ENCODE measurements at regions not wholly inside any gene's neighbourhood (a gene's known extent, or its start where the extent isn't known, plus 50 kb on each side); places are given as distances from the start of the nearest gene placed in this dataset.

GRCh38 chrX:137428221-137428661 is 137.7 kb upstream of the ZIC3 start:
- Mint-ChIP-seq H3K4me1 (peaks cover 15% of the 10 kb centered on the region), H3K36me3 (ENCODE audit: low read depth) (no peaks in the 10 kb centered on the region), H3K27me3 (ENCODE audit: insufficient read depth) (peaks cover 5% of the 10 kb centered on the region), H3K27ac (peak overlapping the region; percentile 87), H3K4me3 (peak overlapping the region; percentile 62), H3K9me3 (peaks cover 47% of the 10 kb centered on the region)
- H3K27ac ChIP-seq (ENCODE audit: low read depth, low read length), result peak overlapping the region; percentile 90
- no peaks in the 10 kb centered on the region for H3K9me3 ChIP-seq (ENCODE audit: control insufficient read depth, low read length)
- no peaks in the 10 kb centered on the region for H3K36me3 ChIP-seq (ENCODE audit: control insufficient read depth, insufficient read depth, low read length)
- peak overlapping the region; percentile 81 for H3K4me3 ChIP-seq (ENCODE audit: low read length)
- no peak for TF ChIP-seq CTCF (conservative IDR thresholded peaks at IDR 0.05)
- peak; percentile 88 for DNase-seq
- H3K27me3 ChIP-seq (ENCODE audit: control insufficient read depth, insufficient read depth, low read length, poor library complexity, severe bottlenecking), result no peaks in the 10 kb centered on the region
- peak overlapping the region; percentile 44 for H3K9ac ChIP-seq (ENCODE audit: extremely low read depth, low read length, poor library complexity, severe bottlenecking)
- 0% methylated on average over 28 of the region's 30 CpGs; no CpG with 5 or more reads in 1 of the 2 experiments for WGBS, 2 experiments (ENCODE audit: insufficient coverage in 1 of 2, insufficient read length in 1 of 2)
- no peaks in the 10 kb centered on the region for H3K4me1 ChIP-seq (ENCODE audit: control insufficient read depth, insufficient read depth, low read length)

GRCh38 chrX:137427816-137428215 is 138.1 kb upstream of the ZIC3 start:
- DNase-seq, result no peak
- H3K9me3 ChIP-seq (ENCODE audit: control insufficient read depth, low read length), result no peaks in the 10 kb centered on the region
- Mint-ChIP-seq H3K27ac (peak overlapping the region; percentile 84), H3K36me3 (ENCODE audit: low read depth) (no peaks in the 10 kb centered on the region), H3K4me3 (peak overlapping the region; percentile 62), H3K4me1 (peaks cover 19% of the 10 kb centered on the region), H3K27me3 (ENCODE audit: insufficient read depth) (peaks cover 5% of the 10 kb centered on the region), H3K9me3 (peaks cover 46% of the 10 kb centered on the region)
- H3K4me1 ChIP-seq (ENCODE audit: control insufficient read depth, insufficient read depth, low read length), result no peaks in the 10 kb centered on the region
- no peak for TF ChIP-seq CTCF (conservative IDR thresholded peaks at IDR 0.05)
- H3K27ac ChIP-seq (ENCODE audit: low read depth, low read length), result no peak overlapping the region
- H3K27me3 ChIP-seq (ENCODE audit: control insufficient read depth, insufficient read depth, low read length, poor library complexity, severe bottlenecking), result no peaks in the 10 kb centered on the region
- no peaks in the 10 kb centered on the region for H3K36me3 ChIP-seq (ENCODE audit: control insufficient read depth, insufficient read depth, low read length)
- peak overlapping the region; percentile 81 for H3K4me3 ChIP-seq (ENCODE audit: low read length)
- peak overlapping the region; percentile 25 for H3K9ac ChIP-seq (ENCODE audit: extremely low read depth, low read length, poor library complexity, severe bottlenecking)
- 0 to 2% methylated on average over 2 to 18 of the region's 18 CpGs for WGBS, 2 experiments (ENCODE audit: insufficient coverage in 1 of 2, insufficient read length in 1 of 2)

GRCh38 chrX:137427426-137427778 is 138.5 kb upstream of the ZIC3 start:
- Histone ChIP-seq H3K36me3 (ENCODE audit: control insufficient read depth, insufficient read depth, low read length) (no peaks in the 10 kb centered on the region), H3K4me3 (ENCODE audit: low read length) (peak overlapping the region; percentile 81), H3K9me3 (ENCODE audit: control insufficient read depth, low read length) (no peaks in the 10 kb centered on the region), H3K9ac (ENCODE audit: extremely low read depth, low read length, poor library complexity, severe bottlenecking) (peak overlapping the region; percentile 25), H3K27me3 (ENCODE audit: control insufficient read depth, insufficient read depth, low read length, poor library complexity, severe bottlenecking) (no peaks in the 10 kb centered on the region), H3K4me1 (ENCODE audit: control insufficient read depth, insufficient read depth, low read length) (no peaks in the 10 kb centered on the region), H3K27ac (ENCODE audit: low read depth, low read length) (peak overlapping the region; percentile 57)
- Mint-ChIP-seq H3K27me3 (ENCODE audit: insufficient read depth) (peaks cover 5% of the 10 kb centered on the region), H3K36me3 (ENCODE audit: low read depth) (no peaks in the 10 kb centered on the region), H3K4me3 (peak overlapping the region; percentile 62), H3K4me1 (peaks cover 22% of the 10 kb centered on the region), H3K9me3 (peaks cover 43% of the 10 kb centered on the region), H3K27ac (peak overlapping the region; percentile 84)
- no peak for TF ChIP-seq CTCF (conservative IDR thresholded peaks at IDR 0.05)
- no peak for DNase-seq
- WGBS, 2 experiments (ENCODE audit: insufficient coverage in 1 of 2, insufficient read length in 1 of 2), result 0 to 9% methylated on average over 1 to 20 of the region's 20 CpGs

Measured in endodermal cell (in vitro differentiated cells).